22Rv1 (cell line): ENCODE measurements at regions not wholly inside any gene's neighbourhood (a gene's known extent, or its start where the extent isn't known, plus 50 kb on each side); places are given as distances from the start of the nearest gene placed in this dataset.

ENCODE experiments used
- CTCF ChIP-seq: fragments of 450-650 bp; IDR thresholded peaks from 2 replicates; pipeline ENCODE4 v1.5.1; 2017; ENCODE audit warnings: mild to moderate bottlenecking
- ZFX ChIP-seq: fragments of 450-650 bp; IDR thresholded peaks from 2 replicates; pipeline ENCODE4 v1.6.1; 2017; ENCODE audit warnings: antibody characterized with exemption, borderline replicate concordance

DNA sequence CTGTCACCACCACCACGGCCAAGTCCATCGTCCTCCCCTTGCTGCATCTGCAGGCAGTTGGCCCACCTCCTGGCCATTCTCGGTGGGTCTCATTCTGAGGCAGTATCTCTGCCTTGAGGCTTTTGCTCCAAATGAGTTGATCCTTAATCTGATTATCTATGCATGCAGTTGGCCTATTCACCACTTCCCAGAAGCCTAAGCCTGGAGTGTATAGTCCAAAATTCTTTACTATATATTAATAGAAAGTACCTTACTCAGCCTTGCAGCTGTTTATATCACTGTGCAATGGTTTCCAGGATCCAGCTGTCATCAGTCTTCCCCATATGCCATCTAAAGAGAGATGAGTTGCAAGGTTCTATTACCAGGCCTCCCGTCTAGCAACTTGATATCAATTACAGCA lies 292.4 kb downstream of the SS18 start:
- no peak for TF ChIP-seq CTCF
- TF ChIP-seq ZFX: no peak
